NT2/D1 (cell line): ENCODE measurements at regions not wholly inside any gene's neighbourhood (a gene's known extent, or its start where the extent isn't known, plus 50 kb on each side); places are given as distances from the start of the nearest gene placed in this dataset.
"Not testable (repeated sequence)": the region's sequence is repeated elsewhere in the genome, so short reads cannot be mapped to it uniquely, and the experiment has no call there.

Experiments
- DNase-seq: peaks from one replicate; pipeline ENCODE4 v3.0.0-alpha.2; 2011; ENCODE audit warnings: low read depth, low spot score
- H3K27me3 ChIP-seq: 2 replicates; pipeline ENCODE4 v1.6.0; 2011; ENCODE audit warnings: mild to moderate bottlenecking; ENCODE audit not compliant: insufficient read length, insufficient read depth
- H3K36me3 ChIP-seq: 2 replicates; pipeline ENCODE4 v1.6.1; 2011; ENCODE audit warnings: mild to moderate bottlenecking, low read length, mixed read lengths; ENCODE audit not compliant: insufficient read depth, insufficient read length
- H3K4me1 ChIP-seq: 2 replicates; pipeline ENCODE4 v1.5.1; 2011; ENCODE audit not compliant: insufficient read depth, insufficient read length
- H3K4me3 ChIP-seq: 2 replicates; pipeline ENCODE4 v1.5.1; 2011; ENCODE audit warnings: low read depth; ENCODE audit not compliant: insufficient read length
- H3K9ac ChIP-seq: 2 replicates; pipeline ENCODE4 v1.6.0; 2011; ENCODE audit warnings: low read depth; ENCODE audit not compliant: insufficient read length
- H3K9me3 ChIP-seq: 2 replicates; pipeline ENCODE4 v1.5.1; 2011; ENCODE audit warnings: mild to moderate bottlenecking, low read length; ENCODE audit not compliant: insufficient read depth
- SUZ12 ChIP-seq: IDR thresholded peaks from 2 replicates; pipeline ENCODE4 v1.6.1; 2011; ENCODE audit not compliant: insufficient read length, insufficient read depth; ENCODE audit errors: extremely low read depth
- YY1 ChIP-seq: IDR thresholded peaks from 2 replicates; pipeline ENCODE4 v1.6.1; 2011; ENCODE audit not compliant: insufficient read length, insufficient read depth
- ZNF274 ChIP-seq: IDR thresholded peaks from 2 replicates; pipeline ENCODE4 v1.6.1; 2011; ENCODE audit warnings: mild to moderate bottlenecking, low read depth, low read length

DNA sequence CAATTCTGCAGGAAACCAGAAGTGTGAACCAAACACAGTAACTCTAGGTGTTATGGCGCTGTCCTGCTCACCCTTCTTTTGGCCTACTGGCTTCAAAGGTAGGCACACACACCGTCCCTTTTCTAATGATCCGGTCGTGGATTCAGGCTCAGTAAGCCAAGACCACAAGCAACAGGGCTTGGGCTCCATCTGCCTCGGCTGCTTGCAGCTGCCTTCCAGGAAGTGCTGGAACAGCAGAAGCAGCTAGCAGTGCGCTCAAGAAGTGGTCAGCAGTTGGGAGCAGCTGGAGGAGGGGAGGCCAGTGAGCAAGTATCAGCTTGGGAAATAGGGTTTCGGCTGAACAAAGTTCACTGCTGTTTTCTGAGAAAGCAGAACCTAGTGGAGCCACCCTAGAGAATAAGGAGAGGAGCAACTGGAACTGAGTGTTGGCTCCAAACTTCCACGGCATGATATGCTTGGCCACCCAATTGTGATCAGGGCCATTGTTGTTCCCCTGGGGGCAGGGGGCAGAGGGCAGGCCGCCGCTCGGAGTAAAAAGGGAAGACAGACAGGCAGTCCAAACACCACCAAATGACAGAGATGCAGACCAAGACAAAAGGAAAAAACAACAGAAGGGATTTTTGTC, 173.4 kb downstream of the TOMM20 start:
- no peak for DNase-seq
- no peak overlapping the region for H3K9ac ChIP-seq
- H3K9me3 ChIP-seq, result no peaks in the 10 kb centered on the region
- no peaks in the 10 kb centered on the region for H3K36me3 ChIP-seq
- no peak for TF ChIP-seq SUZ12
- TF ChIP-seq ZNF274, result no peak
- TF ChIP-seq YY1, result no peak
- H3K4me3 ChIP-seq, result no peak overlapping the region
- peaks cover 13% of the 10 kb centered on the region for H3K4me1 ChIP-seq
- no peaks in the 10 kb centered on the region for H3K27me3 ChIP-seq

DNA sequence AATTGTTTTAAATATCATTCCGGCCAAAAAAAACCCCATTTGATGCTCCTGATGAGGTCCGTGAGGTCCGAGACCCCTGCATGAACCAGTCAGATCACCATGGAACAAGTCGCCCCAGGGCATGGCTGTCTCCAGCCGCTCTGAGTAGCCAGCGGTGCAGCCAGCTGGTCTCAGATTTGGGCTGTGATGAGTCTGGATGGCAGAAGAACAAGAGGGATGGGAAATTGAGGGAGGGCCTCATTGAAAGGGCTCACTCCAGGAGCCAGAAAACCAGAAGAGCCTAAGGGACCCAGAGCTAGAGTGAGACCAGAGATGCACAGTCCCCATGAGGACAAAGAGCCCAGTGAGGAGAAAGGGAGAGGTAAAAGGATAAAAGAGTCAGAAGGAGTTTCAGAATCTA, 174.0 kb downstream of the TOMM20 start:
- no peaks in the 10 kb centered on the region for H3K27me3 ChIP-seq
- TF ChIP-seq YY1 (no peak), SUZ12 (no peak), ZNF274 (no peak)
- no peak for DNase-seq
- no peak overlapping the region for H3K9ac ChIP-seq
- H3K9me3 ChIP-seq, result peaks cover 3% of the 10 kb centered on the region
- H3K36me3 ChIP-seq, result no peaks in the 10 kb centered on the region
- H3K4me3 ChIP-seq, result no peak overlapping the region
- H3K4me1 ChIP-seq, result peaks cover 13% of the 10 kb centered on the region

DNA sequence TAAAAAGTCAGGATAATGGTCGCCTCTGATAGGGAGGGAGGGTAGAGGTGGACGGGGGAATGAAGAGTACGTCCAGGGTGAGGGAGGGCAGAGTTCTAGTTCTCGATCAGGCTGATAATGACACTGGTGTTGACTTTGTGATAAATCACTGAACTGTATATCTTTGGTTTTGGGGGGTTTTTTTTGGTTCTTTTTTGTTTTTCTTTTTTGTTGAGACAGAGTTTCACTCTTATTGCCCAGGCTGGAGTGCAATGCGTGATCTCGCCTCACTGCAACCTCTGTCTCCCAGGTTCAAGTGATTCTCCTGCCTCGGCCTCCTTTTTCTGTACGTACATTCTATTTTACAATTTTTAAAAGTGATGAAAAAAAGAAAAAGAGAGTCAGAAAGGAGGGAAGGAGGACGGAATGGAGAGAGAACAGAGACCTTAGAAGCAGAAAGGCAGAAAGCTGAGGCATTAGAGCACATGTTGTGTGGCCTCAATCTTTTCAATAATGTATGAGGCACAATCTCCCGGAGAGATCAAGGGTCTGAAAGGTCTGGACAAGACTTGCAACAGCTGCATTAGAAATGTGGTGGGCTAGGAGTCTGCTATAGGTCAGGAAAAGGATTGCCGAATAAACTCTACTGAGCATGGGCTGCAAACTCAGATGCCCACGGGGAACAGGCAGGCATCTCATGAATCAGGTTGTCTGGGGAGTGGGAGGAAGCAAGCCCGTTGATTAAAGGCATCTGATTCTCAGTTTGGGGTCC, 174.8 kb downstream of the TOMM20 start:
- H3K4me1 ChIP-seq, result peaks cover 13% of the 10 kb centered on the region
- H3K9me3 ChIP-seq, result peaks cover 10% of the 10 kb centered on the region

DNA sequence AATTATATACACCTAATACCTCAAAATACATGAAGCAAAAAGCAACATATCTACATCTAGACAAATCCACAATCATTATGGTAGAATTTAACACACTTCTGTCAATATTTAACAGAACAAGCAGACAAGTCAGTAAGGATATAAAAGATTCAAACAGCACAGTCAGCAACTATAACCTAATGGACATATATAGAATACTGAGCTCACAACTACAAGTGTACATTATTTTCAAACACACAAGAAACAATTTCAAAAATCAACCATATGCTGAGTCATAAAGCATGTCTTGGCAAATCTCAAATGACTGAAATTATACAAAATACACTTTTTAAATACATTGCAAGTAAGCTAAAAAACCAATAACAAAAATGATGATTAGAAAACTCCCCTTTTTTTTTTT, 178.0 kb downstream of the TOMM20 start:
- Histone ChIP-seq H3K27me3 (no peaks in the 10 kb centered on the region), H3K4me1 (peaks cover 6% of the 10 kb centered on the region), H3K9me3 (peaks cover 10% of the 10 kb centered on the region), H3K9ac (no peak overlapping the region), H3K4me3 (no peak overlapping the region), H3K36me3 (no peaks in the 10 kb centered on the region)
- TF ChIP-seq ZNF274 (no peak), YY1 (no peak), SUZ12 (no peak)
- DNase-seq, result no peak

More for the DNA sequence above, 174.8 kb downstream of the TOMM20 start:
- TF ChIP-seq ZNF274 (no peak), SUZ12 (no peak), YY1 (no peak)
- H3K4me3 ChIP-seq, result no peak overlapping the region
- H3K36me3 ChIP-seq, result no peaks in the 10 kb centered on the region
- H3K27me3 ChIP-seq, result no peaks in the 10 kb centered on the region
- no peak for DNase-seq
- H3K9ac ChIP-seq, result no peak overlapping the region

DNA sequence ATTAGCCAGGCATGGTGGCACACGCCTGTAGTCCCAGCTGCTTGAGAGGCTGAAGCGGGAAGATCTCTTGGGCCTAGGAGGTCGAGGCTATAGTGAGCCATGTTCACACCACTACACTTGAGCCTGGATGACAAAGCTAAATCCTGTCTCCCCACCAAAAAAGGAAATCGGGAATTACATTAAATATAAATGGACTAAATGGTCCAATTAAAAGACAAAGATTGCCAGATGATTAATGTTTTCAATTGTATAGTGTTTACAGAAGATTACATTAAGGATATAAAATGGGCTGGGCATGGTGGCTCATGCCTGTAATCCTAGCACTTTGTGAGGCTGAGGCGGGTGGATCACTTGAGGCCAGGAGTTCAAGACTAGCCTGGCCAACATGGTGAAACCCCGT, 179.1 kb downstream of the TOMM20 start:
- not testable (repeated sequence) for H3K9ac ChIP-seq, H3K27me3 ChIP-seq, DNase-seq, H3K9me3 ChIP-seq, H3K4me1 ChIP-seq, H3K4me3 ChIP-seq, H3K36me3 ChIP-seq

DNA sequence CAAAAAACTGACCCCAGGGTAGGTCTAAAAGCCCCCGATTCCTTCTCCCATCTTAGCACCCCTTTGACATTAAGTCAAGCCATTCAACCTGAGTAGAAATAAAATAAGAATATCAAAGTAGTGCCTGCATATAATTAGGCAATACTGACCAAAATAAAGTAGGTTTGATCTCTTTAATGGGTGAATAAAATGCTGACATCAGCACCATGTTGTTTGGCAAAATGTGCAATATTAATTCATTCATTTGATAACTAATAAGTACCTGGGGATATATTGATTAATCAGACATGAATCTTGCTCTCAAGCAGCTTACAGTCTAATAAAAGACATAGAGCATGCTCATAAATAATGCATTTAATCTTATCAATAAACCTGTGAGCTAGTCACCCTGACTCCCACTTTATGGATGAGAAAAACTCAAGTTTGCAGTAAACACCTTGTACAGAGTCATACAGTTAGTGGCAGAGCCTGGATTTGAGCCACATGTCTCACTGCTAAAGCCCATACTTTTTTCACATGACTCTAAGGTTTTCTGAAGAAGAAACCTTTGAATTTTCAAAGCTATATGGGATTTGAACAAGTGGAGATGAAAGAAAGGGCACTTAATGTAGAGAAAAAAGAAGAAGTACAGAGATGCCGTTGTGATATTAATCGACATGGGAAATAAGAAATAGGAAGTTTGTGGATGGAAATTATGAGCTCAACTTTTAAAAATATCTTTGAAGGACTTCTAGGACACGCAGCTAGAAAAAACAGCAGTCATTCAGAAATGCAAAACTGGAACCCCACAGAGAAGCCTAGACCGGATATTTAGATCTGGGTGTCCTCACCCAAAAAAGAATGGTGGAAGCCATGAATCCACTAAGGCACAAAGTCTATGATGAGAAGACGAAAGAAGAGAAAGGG, 183.9 kb downstream of the TOMM20 start:
- Histone ChIP-seq H3K9me3 (peaks cover 7% of the 10 kb centered on the region), H3K36me3 (no peaks in the 10 kb centered on the region), H3K9ac (no peak overlapping the region), H3K4me3 (no peak overlapping the region), H3K4me1 (no peaks in the 10 kb centered on the region), H3K27me3 (no peaks in the 10 kb centered on the region)
- TF ChIP-seq ZNF274 (no peak), SUZ12 (no peak), YY1 (no peak)
- DNase-seq, result no peak

DNA sequence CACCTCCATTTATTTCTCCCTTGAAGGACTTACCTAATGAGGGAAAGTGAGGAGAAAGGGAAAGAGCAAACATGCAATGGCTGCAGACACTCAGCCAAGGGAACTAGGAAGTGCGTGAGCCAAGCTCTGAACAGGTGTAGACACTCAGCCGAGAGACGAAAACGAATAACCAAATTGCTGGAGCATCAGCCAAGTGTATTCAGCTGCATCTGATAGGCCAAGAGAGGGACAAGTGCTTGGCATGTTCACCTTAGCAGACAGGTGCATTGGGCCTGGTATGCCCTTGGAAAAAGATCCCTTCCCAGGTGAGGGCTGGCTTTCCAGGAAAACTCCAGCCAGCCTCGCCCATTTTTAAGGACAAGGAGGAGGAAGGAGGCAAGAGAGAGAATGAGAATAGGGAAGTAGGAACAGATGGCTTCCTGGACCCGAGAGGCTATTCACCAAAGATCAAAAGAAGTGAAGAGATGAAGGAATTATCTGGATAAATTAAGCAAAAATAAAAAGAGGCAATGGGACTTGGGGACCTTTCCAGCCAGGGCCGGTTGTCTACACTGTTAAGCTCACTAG, 184.7 kb downstream of the TOMM20 start:
- no peak for TF ChIP-seq YY1
- Histone ChIP-seq H3K36me3 (no peaks in the 10 kb centered on the region), H3K4me3 (no peak overlapping the region), H3K27me3 (no peaks in the 10 kb centered on the region), H3K9me3 (no peaks in the 10 kb centered on the region), H3K4me1 (no peaks in the 10 kb centered on the region), H3K9ac (no peak overlapping the region)
- no peak for DNase-seq
